PC-3 (cell line): ENCODE measurements at regions not wholly inside any gene's neighbourhood (a gene's known extent, or its start where the extent isn't known, plus 50 kb on each side); places are given as distances from the start of the nearest gene placed in this dataset.

Source experiments
- EZH2 ChIP-seq: fragments of 300-600 bp; sonication (generic); IDR thresholded peaks from one replicate; pipeline ENCODE4 v1.6.1; 2017; ENCODE audit warnings: antibody characterized with exemption, mild to moderate bottlenecking, low read length; ENCODE audit not compliant: unreplicated experiment
- TF ChIP-seq, protein P1 (sequence below): fragments of 300-600 bp; sonication (generic); conservative IDR thresholded peaks from 2 replicates; pipeline ENCODE4 v1.5.1; 2017; ENCODE audit warnings: antibody characterized with exemption, low read depth, mild to moderate bottlenecking, low read length

DNA sequence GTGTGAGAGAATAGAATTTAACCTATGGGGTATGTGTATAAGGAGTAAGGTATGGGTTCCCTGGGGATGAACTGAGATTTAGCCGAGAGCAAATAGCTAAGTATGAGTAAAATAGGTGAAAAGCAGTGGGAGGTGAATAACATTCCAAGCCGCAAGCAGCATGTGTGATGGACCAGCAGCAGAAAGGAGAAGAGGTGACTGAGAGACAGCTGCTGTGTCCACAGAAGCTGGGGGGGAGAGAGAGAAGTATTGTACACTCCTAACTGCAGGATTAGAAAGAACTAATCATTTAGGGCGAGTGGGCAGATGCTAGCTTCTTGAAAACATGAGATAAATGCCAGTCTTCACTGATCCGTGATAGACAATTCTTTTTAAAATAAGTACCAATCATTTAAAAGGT, 296.0 kb downstream of the KLHL4 start:
- no peak for TF ChIP-seq EZH2
- TF ChIP-seq, protein P1, sequence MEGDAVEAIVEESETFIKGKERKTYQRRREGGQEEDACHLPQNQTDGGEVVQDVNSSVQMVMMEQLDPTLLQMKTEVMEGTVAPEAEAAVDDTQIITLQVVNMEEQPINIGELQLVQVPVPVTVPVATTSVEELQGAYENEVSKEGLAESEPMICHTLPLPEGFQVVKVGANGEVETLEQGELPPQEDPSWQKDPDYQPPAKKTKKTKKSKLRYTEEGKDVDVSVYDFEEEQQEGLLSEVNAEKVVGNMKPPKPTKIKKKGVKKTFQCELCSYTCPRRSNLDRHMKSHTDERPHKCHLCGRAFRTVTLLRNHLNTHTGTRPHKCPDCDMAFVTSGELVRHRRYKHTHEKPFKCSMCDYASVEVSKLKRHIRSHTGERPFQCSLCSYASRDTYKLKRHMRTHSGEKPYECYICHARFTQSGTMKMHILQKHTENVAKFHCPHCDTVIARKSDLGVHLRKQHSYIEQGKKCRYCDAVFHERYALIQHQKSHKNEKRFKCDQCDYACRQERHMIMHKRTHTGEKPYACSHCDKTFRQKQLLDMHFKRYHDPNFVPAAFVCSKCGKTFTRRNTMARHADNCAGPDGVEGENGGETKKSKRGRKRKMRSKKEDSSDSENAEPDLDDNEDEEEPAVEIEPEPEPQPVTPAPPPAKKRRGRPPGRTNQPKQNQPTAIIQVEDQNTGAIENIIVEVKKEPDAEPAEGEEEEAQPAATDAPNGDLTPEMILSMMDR, result no peak
